22Rv1 (cell line): ENCODE measurements at regions not wholly inside any gene's neighbourhood (a gene's known extent, or its start where the extent isn't known, plus 50 kb on each side); places are given as distances from the start of the nearest gene placed in this dataset.

ENCODE experiments used
- CTCF ChIP-seq: fragments of 450-650 bp; IDR thresholded peaks from 2 replicates; pipeline ENCODE4 v1.5.1; 2017; ENCODE audit warnings: mild to moderate bottlenecking
- ZFX ChIP-seq: fragments of 450-650 bp; IDR thresholded peaks from 2 replicates; pipeline ENCODE4 v1.6.1; 2017; ENCODE audit warnings: antibody characterized with exemption, borderline replicate concordance

GRCh38 chr14:27002179-27002578 lies 404.3 kb upstream of the NOVA1 start:
- TF ChIP-seq CTCF (no peak), ZFX (no peak)
